Peyer's patch (tissue), 4 donors: ENCODE measurements at regions not wholly inside any gene's neighbourhood (a gene's known extent, or its start where the extent isn't known, plus 50 kb on each side); places are given as distances from the start of the nearest gene placed in this dataset.

Experiments used
- CTCF ChIP-seq, 6 experiments: fragments of 450-650 bp in 4 of 6; fragments of 200-600 bp in 2 of 6; sonication (generic) in 1 of 6; IDR thresholded peaks; one replicate each; pipeline ENCODE4 v1.5.1; 2017 to 2019; ENCODE audit warnings: antibody characterized with exemption in 6 of 6, mild to moderate bottlenecking in 3 of 6, moderate library complexity in 1 of 6
- POLR2A ChIP-seq, 2 donors: fragments of 450-650 bp; IDR thresholded peaks; one replicate each; pipeline ENCODE4 v1.5.1; 2017; ENCODE audit warnings: antibody characterized with exemption in 2 of 2, mild to moderate bottlenecking in 2 of 2, moderate library complexity in 2 of 2

- TF ChIP-seq CTCF (IDR thresholded peaks at IDR 0.05) (no peak), POLR2A (IDR thresholded peaks at IDR 0.05) (no peak)
Measured at GRCh38 chr2:16010011-16010410, 69.7 kb downstream of the MYCN start.
